IPS DF 19.7 (cell line): ENCODE measurements at regions not wholly inside any gene's neighbourhood (a gene's known extent, or its start where the extent isn't known, plus 50 kb on each side); places are given as distances from the start of the nearest gene placed in this dataset.

Experiments used
- DNase-seq: peaks from one replicate; pipeline ENCODE4 v3.0.0-alpha.2; 2013; ENCODE audit warnings: low read depth, low spot score

GRCh38 chr6:14713008-14713960 is 532.6 kb upstream of the JARID2 start:
- no peak for DNase-seq

GRCh38 chr6:14713966-14714631 is 531.8 kb upstream of the JARID2 start:
- DNase-seq: no peak

GRCh38 chr6:14715076-14715475 is 530.8 kb upstream of the JARID2 start:
- DNase-seq: no peak

GRCh38 chr6:14716499-14717146 is 529.2 kb upstream of the JARID2 start:
- DNase-seq: no peak

- no peak for DNase-seq
Observed at GRCh38 chr6:14717307-14717706, 528.6 kb upstream of the JARID2 start.

GRCh38 chr6:14718861-14719260 is 527.0 kb upstream of the JARID2 start:
- no peak for DNase-seq

GRCh38 chr6:14719270-14719669 is 526.6 kb upstream of the JARID2 start:
- no peak for DNase-seq

GRCh38 chr6:14720411-14721102 is 525.3 kb upstream of the JARID2 start:
- DNase-seq: no peak

GRCh38 chr6:14721103-14721758 is 524.6 kb upstream of the JARID2 start:
- DNase-seq: no peak

- DNase-seq: no peak
Observed at GRCh38 chr6:14722001-14722562, 523.8 kb upstream of the JARID2 start.

GRCh38 chr6:14722704-14723103 is 523.2 kb upstream of the JARID2 start:
- DNase-seq: no peak

GRCh38 chr6:14723535-14724086 is 522.3 kb upstream of the JARID2 start:
- DNase-seq: no peak

GRCh38 chr6:14724549-14724948 is 521.3 kb upstream of the JARID2 start:
- no peak for DNase-seq

GRCh38 chr6:14726816-14727493 is 518.9 kb upstream of the JARID2 start:
- DNase-seq: no peak

GRCh38 chr6:14727494-14728395 is 518.1 kb upstream of the JARID2 start:
- DNase-seq: no peak

- no peak for DNase-seq
Observed at GRCh38 chr6:14728396-14729024, 517.4 kb upstream of the JARID2 start.

GRCh38 chr6:14729129-14729871 is 516.6 kb upstream of the JARID2 start:
- no peak for DNase-seq

GRCh38 chr6:14730654-14731053 is 515.2 kb upstream of the JARID2 start:
- no peak for DNase-seq
